HG03060 (cell line): ENCODE measurements at regions not wholly inside any gene's neighbourhood (a gene's known extent, or its start where the extent isn't known, plus 50 kb on each side); places are given as distances from the start of the nearest gene placed in this dataset.
"Not testable (repeated sequence)": the region's sequence is repeated elsewhere in the genome, so short reads cannot be mapped to it uniquely, and the experiment has no call there.

Source experiments
- ATAC-seq: cut with Tn5 transposase; IDR thresholded peaks from one replicate; pipeline ENCODE4 v1.9.1; 2021; ENCODE audit warnings: low read depth, moderate number of reproducible peaks; ENCODE audit not compliant: unreplicated experiment

DNA sequence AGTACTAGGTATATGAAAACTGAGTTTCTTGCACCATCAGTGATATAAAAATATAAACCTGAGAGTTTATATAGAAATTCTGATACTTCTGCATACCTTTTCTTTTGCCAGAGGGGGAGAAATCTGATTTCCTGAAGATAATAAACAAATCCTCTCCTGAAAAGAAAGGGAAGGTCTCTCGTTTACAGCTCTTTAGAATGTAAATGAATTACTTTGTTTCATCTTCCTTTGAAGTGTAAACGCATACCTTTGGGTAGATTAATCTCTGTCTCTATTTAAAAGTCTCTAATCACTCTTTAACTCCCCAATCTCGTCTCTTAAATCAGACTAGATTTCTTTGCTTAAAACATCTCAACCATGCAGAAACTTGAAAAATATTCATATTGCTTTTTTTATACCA is 1092.9 kb downstream of the SLITRK5 start:
- ATAC-seq: no peak

DNA sequence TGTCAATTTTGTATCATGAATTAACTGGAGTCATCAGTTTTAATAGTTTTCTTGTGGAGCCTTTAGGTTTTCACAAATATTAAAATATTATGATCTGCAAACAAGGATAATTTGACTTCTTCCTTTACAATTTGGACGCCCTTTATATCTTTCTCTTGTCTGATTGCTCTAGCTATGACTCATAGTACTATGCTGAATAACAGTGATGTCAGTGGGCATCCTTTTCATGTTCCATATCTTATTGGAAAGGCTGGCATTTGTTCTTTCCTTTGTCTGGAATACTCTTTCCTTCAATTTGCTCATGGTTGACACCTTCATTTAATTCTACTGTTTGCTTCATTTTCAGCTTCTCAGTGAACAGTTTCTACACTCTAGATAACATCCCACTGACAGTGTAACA is 1129.3 kb downstream of the SLITRK5 start:
- no peak for ATAC-seq

DNA sequence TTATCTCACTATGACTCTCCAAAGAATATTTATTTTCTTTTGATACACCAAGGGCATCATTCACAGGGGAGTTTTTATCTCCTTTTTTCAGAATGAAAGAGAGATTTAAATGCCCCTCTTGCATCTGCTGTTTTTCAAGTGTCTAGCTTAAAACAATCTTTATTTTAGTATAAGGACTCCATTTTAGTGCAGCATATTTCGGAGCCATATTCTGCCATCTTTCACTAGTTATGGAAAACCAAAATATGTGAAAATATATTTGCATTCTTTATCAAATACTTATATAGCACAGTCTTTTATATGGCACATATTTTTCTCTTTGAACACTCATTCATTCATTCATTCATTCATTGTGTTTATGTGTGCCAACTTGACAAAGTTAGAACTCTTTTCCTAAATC is 1130.2 kb downstream of the SLITRK5 start:
- ATAC-seq: no peak

DNA sequence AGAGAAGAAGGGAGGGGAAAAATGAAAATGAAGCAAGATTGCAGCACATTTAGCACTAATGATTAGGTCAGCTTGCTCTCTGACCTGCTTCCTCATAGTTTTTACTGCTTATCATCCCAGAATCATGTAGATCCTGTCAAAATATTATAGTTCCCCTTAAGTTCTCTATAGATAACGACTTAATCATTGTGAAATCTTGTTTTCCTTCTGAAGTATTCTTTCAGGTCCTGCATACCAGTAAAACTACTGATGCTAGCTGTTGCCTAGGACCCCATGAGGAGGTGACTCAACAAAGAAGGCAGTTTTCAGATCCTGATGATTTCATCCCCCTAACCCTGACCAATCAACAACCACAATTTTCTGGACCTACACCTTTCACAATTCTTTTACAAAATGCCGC is 1131.7 kb downstream of the SLITRK5 start:
- no peak for ATAC-seq

DNA sequence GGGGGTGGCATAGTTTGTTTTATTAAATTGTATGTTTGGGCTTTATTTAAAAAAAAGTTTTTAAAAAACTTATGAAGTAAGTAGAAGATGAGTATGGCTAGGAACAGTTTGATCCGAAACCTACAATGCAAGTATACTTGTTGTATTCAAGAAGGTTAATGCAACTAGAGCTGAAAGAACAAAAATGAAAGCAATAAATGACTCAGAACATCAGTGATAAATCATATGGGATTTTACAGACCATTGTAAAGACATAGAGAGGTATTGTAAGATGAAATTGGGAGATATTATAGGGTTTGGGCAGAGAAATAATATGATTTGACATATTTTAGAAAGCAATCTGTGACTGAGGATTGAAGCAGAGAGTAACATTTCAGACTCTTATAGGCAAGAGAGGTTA is 1135.3 kb downstream of the SLITRK5 start:
- no peak for ATAC-seq

DNA sequence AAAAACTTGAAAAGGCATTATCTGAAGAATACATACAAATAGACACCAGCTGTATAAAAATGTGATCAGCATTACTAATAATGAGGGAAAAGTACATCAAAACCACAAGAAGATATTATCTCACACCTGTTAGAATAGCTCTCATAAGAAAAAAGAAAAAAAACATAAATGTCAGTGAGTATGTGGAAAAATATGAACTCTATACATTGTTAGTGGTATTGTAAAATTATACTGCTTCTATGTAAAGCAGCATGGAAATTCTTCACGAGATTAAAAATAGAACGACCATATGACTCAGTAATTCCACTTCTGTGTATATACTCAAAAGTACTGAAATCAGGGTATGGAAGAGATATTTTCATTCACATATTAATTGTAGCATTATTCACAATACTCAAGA is 1146.4 kb downstream of the SLITRK5 start:
- no peak for ATAC-seq

DNA sequence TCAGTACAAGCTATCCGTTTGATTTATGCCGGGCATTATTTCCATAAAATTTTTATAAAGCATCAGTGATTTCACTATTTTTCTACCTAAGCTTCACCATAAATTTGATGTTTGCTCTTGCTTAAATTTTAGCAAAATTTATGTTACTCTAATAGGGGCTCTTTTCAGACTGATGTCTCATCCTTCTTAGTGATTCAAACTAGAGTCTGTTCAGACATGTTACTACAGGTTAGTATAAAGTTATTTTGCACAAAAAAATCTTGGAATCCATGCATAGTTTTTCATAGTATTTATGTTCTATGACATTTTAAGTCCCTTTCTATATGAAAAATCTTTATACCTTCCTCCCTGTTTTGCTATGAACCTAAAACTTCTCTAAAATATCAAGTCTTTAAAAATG is 1151.9 kb downstream of the SLITRK5 start:
- no peak for ATAC-seq

DNA sequence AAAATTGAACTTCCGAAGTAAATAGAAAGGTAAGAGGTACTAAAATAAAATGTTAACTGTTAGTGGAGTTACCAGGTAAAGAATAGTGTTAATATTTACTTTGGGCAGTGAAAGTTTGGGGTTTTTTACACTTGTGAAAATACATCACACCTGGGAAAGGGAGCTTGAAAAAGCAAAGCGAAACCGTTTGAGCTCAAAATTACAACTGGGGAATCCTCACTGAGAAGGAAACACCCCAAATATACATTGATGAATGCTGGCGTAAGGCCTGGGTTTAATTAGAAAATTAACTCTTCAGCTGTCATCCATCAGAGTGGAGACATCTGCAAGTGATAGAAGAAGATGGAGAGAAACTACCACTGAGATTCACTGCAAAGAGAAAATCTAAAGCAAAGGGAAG is 1153.0 kb downstream of the SLITRK5 start:
- no peak for ATAC-seq

DNA sequence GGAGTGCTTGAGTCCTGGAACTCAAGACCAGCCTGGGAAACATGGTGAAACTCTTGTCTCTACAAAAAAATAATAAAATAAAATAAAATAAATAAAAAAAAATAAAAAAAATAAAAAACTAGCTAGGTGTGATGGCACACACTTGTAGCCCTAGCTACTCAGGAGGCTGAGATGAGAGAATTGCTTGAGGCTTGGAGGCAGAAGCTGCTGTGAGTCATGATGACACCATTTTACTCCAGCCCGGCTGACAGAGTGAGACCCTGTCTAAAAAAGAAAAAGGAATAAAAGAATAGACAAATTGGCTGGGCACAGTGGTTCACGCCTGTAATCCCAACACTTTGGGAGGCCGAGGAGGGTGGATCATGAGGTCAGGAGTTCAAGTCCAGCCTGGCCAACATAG is 1168.9 kb downstream of the SLITRK5 start:
- no peak for ATAC-seq

DNA sequence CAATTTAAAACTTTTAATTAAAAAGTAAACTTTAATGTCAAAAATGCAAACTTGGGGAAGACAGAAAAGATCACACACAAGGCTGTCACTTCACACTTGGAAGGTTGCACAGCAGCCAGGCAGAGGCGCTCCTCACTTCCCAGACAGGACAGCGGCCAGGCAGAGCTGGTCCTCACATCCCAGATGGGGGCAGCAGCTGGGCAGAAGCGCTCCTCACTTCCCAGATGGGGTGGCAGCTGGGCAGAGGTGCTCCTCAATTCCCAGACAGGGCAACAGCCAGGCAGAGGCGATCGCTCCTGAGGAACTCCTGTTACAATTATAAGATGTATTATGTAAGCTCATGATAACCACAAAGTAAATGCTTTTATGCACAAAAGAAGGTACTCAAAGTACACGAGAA is 1181.1 kb downstream of the SLITRK5 start:
- ATAC-seq: not testable (repeated sequence)

DNA sequence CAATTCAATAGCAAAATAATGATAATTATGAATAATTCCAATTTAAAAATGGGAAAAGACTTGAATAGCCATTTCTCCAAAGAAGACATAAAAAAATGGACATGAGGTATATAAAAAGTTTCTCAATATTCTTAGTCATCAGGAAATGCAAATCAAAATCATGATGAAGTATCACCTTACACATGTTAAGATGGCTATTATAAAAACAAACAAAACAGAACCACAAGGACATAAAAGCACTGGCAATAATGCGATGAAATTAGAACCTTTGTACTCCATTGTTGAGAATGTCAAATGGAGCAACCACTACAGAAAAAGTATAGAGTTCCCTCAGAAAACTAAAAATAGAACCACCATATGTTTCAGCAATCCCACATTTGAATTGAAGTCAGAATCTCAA is 1186.1 kb downstream of the SLITRK5 start:
- no peak for ATAC-seq

DNA sequence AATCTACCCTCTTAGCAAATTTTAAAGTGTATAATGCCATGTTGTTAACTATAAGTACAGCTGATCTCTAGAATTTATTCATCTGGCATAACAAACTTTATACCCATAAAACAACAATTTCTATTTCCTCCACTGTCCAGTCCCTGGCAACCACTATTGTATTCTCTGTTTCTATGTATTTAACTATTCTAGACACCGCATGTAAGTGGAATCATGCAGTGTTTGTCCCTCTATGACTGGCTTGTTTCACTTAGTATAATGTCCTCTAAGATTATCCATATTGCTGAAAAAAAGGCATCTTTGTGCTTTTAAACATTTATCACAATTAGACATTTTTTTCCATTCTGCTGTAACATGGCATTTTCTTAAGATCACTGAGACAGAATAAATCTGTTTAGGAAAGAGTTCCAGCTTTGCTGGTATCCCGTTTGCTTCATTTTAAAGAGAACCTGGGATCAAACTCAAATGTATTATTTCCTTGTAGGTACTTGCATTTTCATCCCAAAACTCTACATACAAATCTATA is 1191.0 kb downstream of the SLITRK5 start:
- ATAC-seq: no peak

DNA sequence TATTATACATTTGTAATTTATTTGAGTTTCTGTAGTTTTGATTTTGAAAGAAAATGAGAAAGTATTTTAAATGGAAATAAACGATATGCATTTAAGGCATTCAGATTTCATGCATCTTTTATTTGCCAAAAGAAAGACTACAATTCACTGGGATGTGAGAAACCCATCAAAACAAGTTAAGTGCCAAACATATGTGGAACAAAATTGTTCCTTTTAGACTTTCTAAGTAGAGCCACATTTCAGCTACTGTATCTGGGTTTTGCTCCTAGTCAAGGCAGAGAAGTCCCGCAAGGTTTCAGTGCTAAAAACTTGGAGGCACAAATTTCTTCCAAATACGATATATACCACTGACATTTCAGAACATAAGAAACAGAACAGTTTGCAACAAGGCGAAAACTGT is 1191.9 kb downstream of the SLITRK5 start:
- no peak for ATAC-seq

DNA sequence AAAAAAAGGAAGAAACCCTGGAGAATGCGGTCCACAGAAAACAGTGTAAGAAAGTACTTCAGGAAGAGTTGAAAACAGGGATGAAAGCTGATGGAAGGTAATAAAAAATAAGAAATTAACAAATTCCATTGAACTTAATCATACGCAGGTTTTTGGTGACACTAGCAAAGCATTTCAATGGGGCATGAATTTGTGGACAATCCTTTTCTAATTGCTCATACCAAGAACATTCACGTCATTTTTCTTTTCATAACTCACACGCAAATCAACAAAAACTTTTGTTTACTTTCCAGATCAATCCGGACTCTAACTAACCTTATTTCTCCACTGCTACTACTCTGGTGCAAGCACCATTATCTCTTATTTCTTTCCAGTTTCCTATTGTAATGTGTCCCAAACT is 1195.0 kb downstream of the SLITRK5 start:
- ATAC-seq: no peak

DNA sequence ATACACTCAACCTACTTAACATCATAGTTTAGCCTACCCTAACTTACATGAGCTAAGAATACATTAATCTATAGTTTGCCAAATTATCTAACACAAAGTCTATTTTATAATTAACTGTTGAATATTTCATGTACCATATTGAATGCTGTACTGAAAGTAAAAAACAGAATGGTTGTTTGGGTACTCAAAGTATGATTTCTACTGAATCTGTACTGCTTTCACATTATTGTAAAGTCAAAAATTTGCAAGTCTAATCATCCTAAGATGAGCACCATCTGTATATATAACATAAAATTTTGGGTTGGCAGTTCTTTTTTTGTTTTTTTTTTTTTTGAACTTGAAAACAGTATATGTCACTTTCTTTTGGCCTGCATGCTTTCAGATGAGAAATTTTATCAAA is 1212.6 kb downstream of the SLITRK5 start:
- no peak for ATAC-seq

DNA sequence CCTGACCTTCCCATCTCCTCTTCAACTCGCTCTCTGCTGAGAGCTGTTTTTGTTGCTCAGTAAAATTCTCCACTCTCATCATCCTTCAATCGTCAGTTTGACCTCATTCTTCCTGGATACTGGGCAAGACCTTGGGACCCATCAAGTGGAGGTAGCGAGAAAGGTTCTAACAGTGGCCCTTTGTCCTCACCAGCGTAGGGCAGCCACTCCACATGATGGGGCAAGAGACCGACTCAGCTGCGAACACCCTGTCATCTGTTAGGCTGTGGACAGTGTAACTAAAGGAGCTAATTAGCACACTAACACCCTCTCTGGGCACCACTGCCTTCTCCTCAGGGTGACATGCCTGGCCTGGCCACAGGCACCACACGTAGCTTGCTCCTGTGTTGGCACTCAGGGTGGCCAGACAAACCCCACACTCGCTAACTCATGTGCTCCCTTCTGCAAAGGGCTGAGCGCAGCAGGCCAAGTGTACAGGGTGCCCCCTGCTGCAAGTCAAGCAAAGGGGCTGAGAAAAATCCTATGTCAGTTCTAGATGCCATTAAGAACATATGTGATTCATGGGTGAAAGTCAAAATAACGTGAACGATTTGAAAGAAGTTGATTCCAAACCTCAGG is 1216.0 kb downstream of the SLITRK5 start:
- no peak for ATAC-seq

DNA sequence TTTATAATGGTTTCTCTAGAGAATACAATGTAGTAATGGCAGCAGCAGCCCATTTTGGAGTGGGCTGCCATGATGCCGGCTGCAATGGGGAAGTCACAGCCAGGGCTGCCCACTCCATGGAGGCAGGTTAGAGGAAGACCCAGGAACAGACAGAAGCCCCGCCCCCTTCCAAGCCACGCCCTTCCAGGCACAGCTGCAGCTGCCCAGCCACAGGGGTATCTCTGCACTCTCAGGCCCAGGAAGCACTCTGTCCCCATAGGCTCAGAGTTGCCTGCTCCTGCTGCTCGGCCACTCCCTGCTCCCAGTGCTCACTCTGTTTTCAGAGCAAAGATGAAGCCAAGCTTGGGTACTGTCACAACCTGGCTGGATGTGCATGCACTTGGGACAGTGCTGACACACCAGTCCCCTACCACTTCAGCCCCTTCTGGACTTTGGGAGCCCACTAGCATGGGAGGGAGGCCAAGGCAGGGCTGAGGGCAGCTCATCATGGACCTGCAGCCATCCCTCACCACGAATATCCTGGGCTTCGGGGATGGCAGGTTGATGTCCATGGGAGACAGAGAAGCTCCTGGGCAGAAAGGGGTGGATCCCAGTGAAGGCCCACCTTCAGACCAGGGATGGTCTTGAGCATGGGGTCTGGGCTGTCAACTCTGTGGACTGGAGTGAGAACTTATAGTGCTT is 1224.2 kb downstream of the SLITRK5 start:
- no peak for ATAC-seq

DNA sequence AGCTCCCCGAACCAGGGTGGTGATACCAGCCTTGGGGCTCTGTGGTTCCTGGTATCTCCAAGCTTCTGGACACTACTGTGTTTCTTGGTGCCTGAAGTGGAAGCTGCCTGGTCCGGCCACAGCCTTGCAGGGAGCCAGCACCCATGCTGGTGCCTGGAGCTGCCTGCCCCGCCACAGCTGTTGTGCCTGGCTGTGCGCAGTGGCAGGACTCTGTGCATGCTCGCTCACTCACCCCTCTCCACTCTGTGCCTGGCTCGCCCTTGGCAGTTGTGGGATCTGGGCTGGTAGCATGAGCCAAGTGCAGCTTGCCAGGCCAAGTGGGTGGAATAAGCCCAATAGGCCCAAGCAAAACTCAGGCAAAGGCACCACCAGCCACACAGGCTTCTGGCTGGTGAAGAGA is 1225.3 kb downstream of the SLITRK5 start:
- no peak for ATAC-seq

DNA sequence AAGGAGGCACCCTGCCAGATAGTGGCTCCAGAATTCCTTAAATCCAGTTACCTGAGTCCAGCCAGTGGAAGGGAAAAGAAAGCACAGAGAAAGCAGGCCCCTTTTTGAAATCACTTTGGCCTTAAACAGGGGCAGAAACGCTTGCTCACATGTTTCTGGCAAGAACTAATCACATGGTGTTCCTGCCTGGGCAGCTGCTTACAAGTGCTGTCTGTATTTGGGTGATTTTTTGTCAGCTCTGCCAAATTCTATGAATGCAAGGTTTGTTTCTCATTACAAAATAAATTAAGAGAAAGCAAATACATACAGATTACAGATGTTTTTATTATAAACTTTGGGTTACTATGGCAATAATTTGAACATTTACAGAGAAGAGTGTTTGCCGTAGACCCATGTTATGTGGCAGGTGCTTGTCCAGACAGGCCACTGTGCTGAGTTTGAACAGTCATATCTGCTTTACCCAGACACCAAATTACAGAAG is 1237.8 kb downstream of the SLITRK5 start:
- no peak for ATAC-seq

DNA sequence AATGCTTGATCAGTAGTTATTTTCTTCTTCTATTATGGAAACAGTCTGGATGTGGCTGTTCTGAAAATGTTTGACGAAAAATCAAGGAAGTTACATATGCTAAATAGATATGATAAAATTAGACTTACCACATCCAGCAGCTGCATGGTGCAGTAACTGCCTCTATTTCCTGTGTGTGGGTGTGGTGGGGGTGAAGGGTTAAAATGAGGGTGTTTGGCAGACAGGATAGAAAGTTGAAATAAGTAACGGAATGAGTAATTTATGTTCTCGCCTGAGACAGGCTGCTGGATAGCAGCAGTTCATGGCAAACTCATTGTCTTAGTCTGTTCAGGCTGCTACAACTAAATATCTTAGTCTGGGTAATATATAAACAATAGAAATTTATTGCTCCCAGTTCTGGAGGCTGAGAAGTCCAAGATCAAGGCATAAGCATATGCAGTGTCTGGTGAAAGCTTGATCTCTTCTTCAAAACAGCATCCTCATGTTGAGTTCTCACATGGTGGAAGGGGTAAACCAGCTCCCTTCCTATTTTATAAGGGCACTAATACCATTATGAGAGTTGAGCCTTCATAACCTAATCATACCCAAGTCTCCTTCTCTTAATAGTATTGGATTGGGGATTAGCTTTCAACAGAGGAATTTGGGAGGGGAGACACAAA is 1248.9 kb downstream of the SLITRK5 start:
- ATAC-seq: peak; percentile 59

DNA sequence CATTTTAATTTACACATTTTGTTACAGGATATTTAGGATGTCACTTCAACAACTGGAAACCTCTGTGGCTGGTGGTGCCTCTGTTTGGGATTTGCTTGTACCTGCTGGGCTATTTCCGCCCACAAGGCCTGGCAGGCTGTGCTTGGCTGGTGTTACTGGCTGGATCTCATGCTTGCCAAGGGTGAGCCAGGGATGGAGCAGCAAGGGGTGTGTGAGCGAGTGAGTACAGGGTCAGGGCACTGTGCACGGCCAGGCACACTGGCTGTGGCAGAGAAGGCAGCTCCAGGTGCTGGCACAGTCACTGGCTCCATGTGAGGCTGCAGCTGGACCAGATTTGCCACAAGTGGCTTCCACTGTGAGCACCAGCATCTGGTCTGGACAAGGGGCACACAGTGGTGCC is 1254.8 kb downstream of the SLITRK5 start:
- no peak for ATAC-seq
